Stimulated activated CD4-positive, alpha-beta T cell treated with anti-CD3 and anti-CD28 coated beads, Interleukin-4, amount 100 ng/mL, for 48 hours (primary cell): ENCODE measurements at regions not wholly inside any gene's neighbourhood (a gene's known extent, or its start where the extent isn't known, plus 50 kb on each side); places are given as distances from the start of the nearest gene placed in this dataset.
"Not testable (repeated sequence)": the region's sequence is repeated elsewhere in the genome, so short reads cannot be mapped to it uniquely, and the experiment has no call there.

Experiments
- DNase-seq, 2 donors: peaks; one replicate each; pipeline ENCODE4 v3.0.0-alpha.2; 2020; ENCODE audit warnings: low read depth in 2 of 2

DNA sequence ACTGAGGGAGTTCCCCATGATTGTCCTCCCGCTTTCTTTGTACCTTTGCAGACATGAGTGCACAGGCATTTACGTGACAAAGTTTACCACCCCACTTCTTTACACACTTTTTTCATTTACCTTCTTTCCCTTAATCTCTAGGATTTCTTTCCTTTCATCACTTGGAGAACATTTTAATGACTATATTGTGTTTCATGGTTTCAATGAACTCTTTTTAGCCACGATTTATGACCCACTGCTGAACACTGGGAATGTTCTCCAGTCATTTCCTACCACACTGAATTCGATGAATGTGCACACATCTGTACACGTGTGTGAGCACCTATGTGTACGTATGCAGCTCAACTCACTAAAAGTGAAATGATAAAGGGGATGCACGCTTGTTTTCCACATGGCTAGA lies 371.7 kb upstream of the IGFBP3 start:
- no peak for DNase-seq

- DNase-seq, result no peak
Observed at GRCh38 chr7:46291601-46292150, 370.6 kb upstream of the IGFBP3 start.

DNA sequence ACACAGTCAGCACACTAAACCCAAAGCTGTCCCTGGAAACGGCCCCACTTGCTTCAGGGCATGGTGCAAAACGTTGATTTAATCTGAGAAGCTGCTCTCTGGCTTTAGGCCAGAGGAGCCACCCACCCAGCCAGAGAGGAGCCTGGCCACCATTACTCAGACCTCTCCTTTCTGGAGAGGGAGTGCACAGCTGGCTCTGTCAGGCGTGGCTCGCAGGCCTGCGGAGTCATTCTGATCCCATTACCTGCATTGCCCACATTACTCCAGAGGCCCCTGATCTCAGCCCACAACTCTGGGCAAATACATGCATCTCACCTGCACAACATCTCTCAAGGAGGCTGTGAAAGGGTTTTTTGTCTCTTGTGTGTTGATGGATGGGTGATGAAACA lies 370.0 kb upstream of the IGFBP3 start:
- no peak for DNase-seq

GRCh38 chr7:46290374-46291049 lies 369.4 kb upstream of the IGFBP3 start:
- no peak for DNase-seq

GRCh38 chr7:46288861-46289260 lies 367.8 kb upstream of the IGFBP3 start:
- DNase-seq, result no peak

DNA sequence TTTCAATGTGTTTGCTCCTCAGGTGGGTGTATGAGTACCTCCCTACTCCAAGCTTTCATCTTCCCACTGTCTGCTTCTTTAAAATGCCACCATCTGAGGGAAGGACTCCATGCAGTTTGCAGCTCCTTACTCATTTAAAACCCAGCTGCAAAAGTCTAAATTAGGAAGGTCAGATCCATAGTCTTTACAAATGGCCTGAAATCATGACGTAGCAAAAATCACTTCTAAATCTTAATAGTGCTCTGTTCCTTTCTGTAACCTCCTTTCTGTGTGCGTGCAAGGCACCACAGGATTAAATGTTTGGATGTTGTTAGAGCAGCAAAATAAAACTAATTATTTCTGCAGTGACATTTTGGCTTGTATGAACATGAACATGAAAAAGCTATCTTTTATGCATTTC lies 366.9 kb upstream of the IGFBP3 start:
- DNase-seq, result no peak

- no peak for DNase-seq
Observed at GRCh38 chr7:46286957-46287356, 365.9 kb upstream of the IGFBP3 start.

GRCh38 chr7:46286356-46286755 lies 365.3 kb upstream of the IGFBP3 start:
- no peak for DNase-seq

- DNase-seq, result no peak
Observed at GRCh38 chr7:46285878-46286277, 364.8 kb upstream of the IGFBP3 start.

DNA sequence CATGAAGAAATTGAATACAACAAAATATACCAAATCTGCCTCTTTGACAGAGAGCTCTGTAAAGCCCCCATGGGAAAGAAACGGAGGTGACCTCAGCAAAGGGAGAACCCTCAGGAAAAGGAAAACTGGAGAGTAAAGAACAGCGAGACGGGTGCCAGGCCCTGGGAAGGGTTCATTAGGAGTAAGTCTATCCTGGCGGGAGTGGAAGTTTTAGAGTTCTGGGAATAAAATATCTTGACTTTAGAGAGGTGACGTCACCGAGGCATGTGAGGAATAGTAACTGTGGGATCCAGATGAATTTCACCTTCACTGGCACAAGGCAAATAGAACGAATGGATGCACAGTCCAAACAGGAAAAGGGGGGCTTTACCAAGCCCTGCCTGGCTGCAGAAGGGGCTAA lies 362.8 kb upstream of the IGFBP3 start:
- no peak for DNase-seq

GRCh38 chr7:46282155-46282554 lies 361.1 kb upstream of the IGFBP3 start:
- no peak for DNase-seq

- DNase-seq, result no peak
Observed at GRCh38 chr7:46281071-46281470, 360.0 kb upstream of the IGFBP3 start.

- DNase-seq, result no peak
Observed at GRCh38 chr7:46279290-46279689, 358.2 kb upstream of the IGFBP3 start.

GRCh38 chr7:46264646-46265045 lies 343.6 kb upstream of the IGFBP3 start:
- DNase-seq, result no peak

DNA sequence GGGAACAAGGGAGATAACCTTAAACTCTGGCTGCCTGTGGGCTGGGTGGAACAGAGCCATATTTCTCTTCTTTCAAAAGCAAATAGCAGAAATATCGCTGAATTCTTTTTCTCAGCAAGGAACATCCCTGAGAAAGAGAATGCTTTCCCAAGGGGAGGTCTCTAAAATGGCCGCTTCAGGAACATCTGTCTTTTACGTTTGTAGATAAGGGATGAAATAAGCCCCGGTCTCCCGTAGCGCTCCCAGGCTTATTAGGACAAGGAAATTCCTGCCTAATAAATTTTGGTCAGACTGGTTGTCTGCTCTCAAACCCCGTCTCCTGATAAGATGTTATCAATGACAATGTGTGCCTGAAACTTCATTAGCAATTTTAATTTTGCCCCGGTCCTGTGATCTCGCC lies 340.6 kb upstream of the IGFBP3 start:
- not testable (repeated sequence) for DNase-seq

GRCh38 chr7:46259947-46260346 lies 338.9 kb upstream of the IGFBP3 start:
- DNase-seq, result no peak

GRCh38 chr7:46257761-46258448 lies 336.8 kb upstream of the IGFBP3 start:
- DNase-seq, result no peak

DNA sequence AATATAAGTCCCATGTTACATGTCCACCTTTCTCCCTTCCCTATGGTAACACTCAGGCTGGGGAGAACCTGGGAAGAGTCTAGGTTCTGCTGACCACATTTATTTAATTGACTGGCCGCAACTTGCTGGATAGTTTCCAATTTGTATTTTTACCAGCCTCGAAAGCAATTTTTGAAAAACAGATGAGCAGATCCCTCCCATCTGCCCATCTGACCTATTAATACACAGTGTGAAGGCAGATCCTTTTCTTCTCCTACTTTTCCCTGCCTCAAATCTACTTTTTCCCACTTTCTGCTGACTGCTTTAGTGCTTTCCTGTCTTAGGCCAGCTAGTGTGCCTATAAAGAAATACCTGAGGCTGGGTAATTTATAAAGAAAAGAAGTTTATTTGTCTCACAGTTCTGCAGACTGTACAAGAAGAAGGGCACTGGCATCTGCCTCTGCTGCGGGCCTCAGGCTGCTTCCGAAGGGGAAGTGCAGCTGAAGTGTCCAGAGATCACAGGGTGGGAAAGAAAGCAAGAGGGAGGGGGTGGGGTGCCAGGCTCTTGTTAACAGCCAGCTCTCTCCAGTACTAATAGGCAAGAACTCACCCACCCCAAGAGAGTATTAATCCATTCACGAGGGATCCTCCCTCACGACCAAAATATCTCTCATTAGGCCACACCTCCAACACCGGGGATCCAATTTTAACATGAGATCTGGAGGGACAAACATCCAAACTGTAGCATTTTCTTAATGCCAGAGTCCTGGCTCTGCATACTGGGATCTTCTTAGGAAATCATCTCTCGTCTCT lies 336.0 kb upstream of the IGFBP3 start:
- no peak for DNase-seq

GRCh38 chr7:46253520-46253919 lies 332.4 kb upstream of the IGFBP3 start:
- DNase-seq, result no peak

DNA sequence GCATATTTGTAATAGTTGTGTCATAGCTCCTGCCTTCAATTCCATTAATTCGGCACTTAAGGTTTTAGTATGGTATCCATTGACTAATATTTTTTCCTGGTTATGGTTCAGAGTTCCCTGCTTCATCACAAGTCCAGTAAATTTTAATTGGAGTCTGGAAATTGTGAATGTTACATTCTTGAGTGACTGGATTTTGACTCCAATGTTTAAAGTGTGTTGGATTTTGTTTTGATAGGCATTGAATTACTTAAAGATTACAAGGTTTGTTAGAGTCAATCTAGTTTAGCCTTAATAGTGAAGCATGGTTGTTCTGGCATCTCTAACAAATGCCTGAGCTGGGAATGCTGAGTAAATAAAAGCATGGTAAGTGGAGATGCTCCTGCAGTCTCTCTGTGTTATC lies 326.6 kb upstream of the IGFBP3 start:
- no peak for DNase-seq

- no peak for DNase-seq
Observed at GRCh38 chr7:46245586-46246111, 324.6 kb upstream of the IGFBP3 start.

DNA sequence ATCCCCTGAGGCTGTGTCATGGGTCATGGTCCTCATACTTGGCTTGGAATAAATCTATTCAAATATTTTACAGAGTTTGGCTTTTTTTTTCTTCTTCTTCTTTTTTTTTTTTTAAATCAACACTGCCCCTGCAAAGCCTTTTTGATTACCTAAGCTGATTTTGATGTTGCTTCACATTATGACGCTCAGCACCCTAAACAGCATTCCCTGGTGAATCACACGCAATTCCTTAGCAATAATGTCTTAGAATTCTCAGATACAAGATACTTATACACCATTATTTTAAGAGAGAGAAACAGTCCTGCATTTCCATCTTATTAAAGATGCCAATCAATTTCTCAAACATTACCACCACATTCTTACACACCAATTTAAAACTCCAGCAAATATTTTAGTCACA lies 323.7 kb upstream of the IGFBP3 start:
- DNase-seq, result no peak
